CD4-positive, alpha-beta T cell treated with Interleukin-2 at 100 ng/mL for 4 hours (primary cell): ENCODE measurements at regions not wholly inside any gene's neighbourhood (a gene's known extent, or its start where the extent isn't known, plus 50 kb on each side); places are given as distances from the start of the nearest gene placed in this dataset.
"Not testable (repeated sequence)": the region's sequence is repeated elsewhere in the genome, so short reads cannot be mapped to it uniquely, and the experiment has no call there.

Experiments
- DNase-seq: peaks from one replicate; pipeline ENCODE4 v3.0.0-alpha.2; 2020; ENCODE audit warnings: low spot score

DNA sequence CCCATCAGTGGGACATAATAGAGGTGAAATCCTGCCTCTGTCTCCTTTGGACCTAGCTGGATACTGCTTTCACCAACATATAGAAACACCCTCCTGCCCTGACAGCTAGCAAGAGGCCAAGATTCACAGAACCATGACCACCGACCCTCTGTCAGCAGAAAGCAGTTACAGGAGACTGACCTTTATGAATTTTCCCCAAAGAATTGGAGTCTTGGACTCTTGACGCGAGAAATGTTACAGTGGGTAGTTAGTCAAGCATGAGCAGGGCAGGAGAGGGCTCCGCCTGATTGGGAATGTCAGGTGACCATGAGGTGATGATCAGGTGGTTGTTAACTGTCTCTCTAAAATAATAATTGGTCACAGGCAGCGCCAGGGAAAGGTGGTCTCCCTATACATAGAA, 1002.3 kb downstream of the TDRD15 start:
- DNase-seq = no peak

- DNase-seq = no peak
Observed at GRCh38 chr2:22126978-22127377, 1003.2 kb downstream of the TDRD15 start.

GRCh38 chr2:22134421-22134820, 1010.7 kb downstream of the TDRD15 start:
- no peak for DNase-seq

GRCh38 chr2:22136446-22136845, 1012.7 kb downstream of the TDRD15 start:
- no peak for DNase-seq

DNA sequence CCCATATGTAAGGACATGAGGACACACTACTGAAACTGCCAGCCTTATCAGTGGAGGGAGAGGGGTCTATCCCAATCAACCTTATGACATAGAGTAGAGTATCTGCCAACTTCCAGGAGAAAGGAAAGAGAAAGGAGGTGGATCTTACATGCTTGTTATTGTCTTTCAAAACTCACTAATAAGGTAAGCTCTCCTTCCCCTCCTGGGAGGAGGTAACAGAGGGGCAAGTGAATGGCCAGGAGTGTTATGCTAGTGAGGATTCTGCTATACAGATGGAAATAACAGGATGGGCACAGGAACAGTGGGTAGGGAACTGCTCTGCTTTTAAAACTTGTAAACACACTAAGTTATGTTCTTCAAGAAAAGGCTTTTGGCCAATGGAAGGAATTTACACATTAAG, 1020.1 kb downstream of the TDRD15 start:
- DNase-seq = no peak

GRCh38 chr2:22153931-22154613, 1030.3 kb downstream of the TDRD15 start:
- no peak for DNase-seq

- not testable (repeated sequence) for DNase-seq
Observed at GRCh38 chr2:22156661-22157060, 1032.9 kb downstream of the TDRD15 start.

DNA sequence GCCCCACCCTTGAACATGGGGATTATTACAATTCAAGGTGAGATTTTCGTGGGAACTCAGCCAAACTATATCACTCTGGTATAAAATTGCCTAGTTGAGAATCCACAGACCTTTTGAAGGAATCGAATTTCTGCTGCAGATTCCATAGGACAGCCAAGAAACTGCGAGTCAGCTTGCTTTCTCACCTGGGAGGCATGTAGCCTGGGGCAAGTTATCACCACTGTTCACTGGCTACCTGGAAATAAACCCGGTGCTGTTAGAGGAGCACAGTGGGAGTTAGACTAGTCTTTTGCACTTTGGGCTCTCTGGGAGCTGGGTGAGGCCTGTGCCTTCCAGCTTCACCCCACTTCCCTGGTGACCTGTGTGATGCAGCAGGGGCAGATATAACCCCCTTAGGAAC, 1043.5 kb downstream of the TDRD15 start:
- DNase-seq = no peak

- DNase-seq = no peak
Observed at GRCh38 chr2:22175003-22175402, 1051.2 kb downstream of the TDRD15 start.

- DNase-seq = no peak
Observed at GRCh38 chr2:22185251-22185650, 1061.5 kb downstream of the TDRD15 start.

DNA sequence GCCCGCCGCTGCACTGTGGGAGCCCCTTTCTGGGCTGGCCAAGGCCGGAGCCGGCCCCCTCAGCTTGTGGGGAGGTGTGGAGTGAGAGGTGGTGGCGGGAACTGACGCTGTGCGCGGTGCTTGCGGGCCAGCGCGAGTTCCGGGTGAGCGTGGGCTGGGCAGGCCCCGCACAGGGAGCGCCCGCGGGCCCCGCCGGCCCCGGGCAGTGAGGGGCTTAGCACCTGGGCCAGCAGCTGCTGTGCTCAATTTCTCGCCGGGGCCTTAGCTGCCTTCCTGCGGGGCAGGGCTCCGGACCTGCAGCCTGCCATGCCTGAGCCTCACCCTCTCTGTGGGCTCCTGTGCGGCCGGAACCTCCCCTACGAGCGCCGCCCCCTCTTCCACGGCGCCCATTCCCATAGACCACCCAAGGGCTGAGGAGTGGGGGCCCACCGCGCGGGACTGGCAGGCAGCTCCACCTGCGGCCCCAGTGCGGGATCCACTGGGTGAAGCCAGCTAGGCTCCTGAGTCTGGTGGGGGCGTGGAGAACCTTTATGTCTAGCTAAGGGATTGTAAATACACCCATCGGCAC, 1062.6 kb downstream of the TDRD15 start:
- DNase-seq = not testable (repeated sequence)

GRCh38 chr2:22189893-22190480, 1066.2 kb downstream of the TDRD15 start:
- no peak for DNase-seq

DNA sequence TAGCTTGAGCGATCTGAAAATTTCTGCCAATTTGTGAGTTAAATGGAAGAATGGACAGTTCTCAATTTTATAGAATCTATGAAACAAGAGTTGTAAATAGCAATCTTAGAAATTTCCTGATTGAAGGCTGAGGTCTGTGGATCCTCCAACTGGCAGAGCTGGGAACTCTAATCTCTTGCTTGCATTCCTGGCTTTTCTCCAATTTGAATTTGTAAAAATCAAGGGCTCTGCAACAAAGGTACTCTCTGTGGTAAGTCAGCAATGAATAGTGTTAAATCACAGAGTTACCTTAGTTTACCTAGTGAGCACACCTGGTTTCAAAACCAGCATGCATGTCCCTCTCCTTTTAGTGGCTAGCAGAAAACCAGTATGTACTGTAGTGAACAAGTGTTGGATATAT, 1070.5 kb downstream of the TDRD15 start:
- DNase-seq = no peak

- no peak for DNase-seq
Observed at GRCh38 chr2:22196806-22197205, 1073.0 kb downstream of the TDRD15 start.

- DNase-seq = no peak
Observed at GRCh38 chr2:22198381-22199283, 1074.9 kb downstream of the TDRD15 start.

GRCh38 chr2:22199994-22200393, 1076.2 kb downstream of the TDRD15 start:
- no peak for DNase-seq

DNA sequence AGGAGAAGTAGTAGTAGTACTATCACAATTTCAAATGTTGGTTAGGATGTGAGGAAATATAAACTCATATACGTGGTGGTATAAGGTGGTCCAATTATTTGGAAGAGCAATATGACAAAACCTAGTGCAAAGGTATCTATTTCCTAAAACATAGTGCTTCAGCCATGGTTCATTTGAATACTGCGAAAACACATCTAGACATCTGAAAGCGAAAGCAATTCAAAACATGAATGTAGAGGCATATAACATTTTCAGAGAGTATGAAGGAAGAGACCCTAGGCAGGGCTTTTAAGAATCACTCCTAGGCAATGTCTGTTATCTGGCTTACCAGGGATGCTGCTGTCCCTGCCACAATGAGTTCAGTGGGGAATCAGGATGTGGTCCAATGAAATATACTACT, 1085.8 kb downstream of the TDRD15 start:
- DNase-seq = no peak

DNA sequence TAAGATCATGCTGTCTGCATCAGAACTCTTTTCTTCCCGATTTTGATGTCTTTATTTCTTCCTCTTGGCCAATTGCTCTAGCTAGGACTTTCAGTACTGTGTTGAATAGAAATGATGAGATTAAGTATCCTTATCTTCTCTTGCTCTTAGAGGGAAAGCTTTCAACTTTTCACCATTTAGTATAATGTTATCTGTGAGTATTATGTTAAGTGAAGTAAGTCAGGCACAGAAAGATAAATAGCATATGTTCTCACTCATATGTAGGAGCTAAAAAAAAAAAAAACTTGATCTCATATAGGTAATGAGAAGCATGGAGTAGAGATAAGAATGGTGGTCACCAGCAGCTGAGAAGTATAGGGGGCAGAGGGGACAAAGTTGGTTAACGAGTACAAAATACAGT, 1089.5 kb downstream of the TDRD15 start:
- DNase-seq = no peak

DNA sequence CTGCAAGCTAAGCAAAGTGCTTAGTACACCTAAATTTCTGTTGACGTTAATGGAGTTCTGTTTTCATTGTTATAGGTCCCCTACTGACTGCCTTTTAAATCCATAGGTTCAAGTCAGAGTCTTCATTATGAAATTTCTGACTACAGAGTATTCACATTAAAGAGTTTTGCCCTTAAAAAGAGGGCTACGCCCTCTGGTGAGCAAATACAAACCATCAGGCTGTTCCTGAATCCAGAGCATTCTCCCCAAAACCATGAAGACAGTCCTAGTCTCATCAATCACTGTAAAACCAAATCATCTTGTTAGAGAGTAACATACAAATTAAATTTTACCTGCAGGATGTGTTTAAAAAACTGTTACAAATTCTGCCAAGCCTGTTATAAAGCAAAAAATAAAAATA, 1091.7 kb downstream of the TDRD15 start:
- DNase-seq = no peak

DNA sequence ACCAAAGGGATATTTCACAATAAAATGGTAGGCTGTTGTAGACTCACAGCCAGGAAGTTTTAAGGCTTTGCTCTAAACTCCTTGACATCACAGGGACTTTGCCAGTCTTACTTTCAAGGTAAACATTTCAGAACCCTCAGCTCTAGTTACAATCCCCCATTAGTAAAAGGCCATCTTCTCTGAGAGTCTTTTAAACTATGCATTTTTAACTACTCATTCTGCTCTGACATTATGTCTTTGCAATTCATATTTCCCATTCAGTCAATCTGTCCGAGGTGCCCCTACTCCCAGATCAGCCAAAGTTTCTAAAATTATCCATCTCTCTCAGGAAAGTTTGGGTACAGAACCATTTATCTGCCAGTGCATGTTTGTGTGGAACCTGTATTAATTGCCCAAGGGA, 1094.1 kb downstream of the TDRD15 start:
- no peak for DNase-seq

GRCh38 chr2:22221006-22221405, 1097.2 kb downstream of the TDRD15 start:
- no peak for DNase-seq

DNA sequence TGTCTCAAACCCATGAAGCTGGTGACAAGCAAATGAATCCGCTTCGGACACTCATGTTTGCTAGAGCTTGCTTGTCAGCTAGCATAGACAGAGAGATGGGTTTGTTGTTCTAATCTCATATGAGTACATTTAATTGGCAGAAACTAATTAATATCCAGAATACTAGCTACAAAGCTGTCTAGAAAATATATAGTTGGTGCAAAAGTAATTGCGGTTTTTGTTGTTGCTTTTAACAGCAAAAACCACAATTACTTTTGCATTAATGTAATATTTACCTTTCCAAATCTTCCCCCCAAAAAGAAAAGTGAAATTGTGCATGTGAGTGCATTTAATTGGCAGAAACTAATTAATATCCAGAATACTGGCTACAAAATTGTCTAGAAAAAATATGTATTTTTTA, 1115.2 kb downstream of the TDRD15 start:
- no peak for DNase-seq

DNA sequence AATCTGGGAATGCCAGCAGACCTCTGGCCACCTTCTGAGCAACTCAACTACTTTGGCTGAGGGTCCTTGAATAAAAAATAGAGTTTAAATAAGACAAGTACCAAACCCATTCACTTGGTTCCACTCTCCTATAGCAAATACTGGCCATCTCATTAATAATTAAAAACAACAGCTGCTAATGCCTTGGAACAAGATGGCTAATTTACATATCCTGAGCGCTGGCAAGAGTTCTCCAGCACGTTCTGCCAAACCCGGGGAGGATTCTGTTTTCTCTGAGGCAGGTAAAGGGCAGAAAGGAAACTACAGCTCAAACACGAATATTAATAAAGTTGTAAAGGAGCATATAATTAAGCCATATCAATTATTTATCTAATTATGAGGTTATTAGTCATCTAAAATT, 1123.7 kb downstream of the TDRD15 start:
- no peak for DNase-seq
